Trophoblast cell (in vitro differentiated cells and primary cell): ENCODE measurements at regions not wholly inside any gene's neighbourhood (a gene's known extent, or its start where the extent isn't known, plus 50 kb on each side); places are given as distances from the start of the nearest gene placed in this dataset.

Source experiments
- DNase-seq, 2 donors: peaks; one replicate each; pipeline ENCODE4 v3.0.0-alpha.2; 2016
- H2AFZ ChIP-seq: 2 replicates; pipeline ENCODE4 v1.6.1; 2013; ENCODE audit warnings: low read length, moderate library complexity, mild to moderate bottlenecking; ENCODE audit not compliant: insufficient read depth, poor library complexity
- H2AK5ac ChIP-seq: 2 replicates; pipeline ENCODE4 v1.6.1; 2013; ENCODE audit warnings: mild to moderate bottlenecking, low read length
- H2BK120ac ChIP-seq: 2 replicates; pipeline ENCODE4 v1.6.1; 2013; ENCODE audit warnings: low read length, mild to moderate bottlenecking, moderate library complexity; ENCODE audit not compliant: insufficient read depth, poor library complexity
- H2BK12ac ChIP-seq: 2 replicates; pipeline ENCODE4 v1.6.1; 2013; ENCODE audit warnings: mild to moderate bottlenecking, low read length, moderate library complexity
- H2BK5ac ChIP-seq: 2 replicates; pipeline ENCODE4 v1.6.1; 2013; ENCODE audit warnings: low read length, low read depth, moderate library complexity, mild to moderate bottlenecking; ENCODE audit not compliant: poor library complexity
- H3K14ac ChIP-seq: 2 replicates; pipeline ENCODE4 v1.6.1; 2013; ENCODE audit warnings: mild to moderate bottlenecking, low read length
- H3K18ac ChIP-seq: 2 replicates; pipeline ENCODE4 v1.6.1; 2013; ENCODE audit warnings: mild to moderate bottlenecking, low read length
- H3K23ac ChIP-seq: 2 replicates; pipeline ENCODE4 v1.6.1; 2013; ENCODE audit warnings: low read length
- H3K27ac ChIP-seq: 2 replicates; pipeline ENCODE4 v1.5.1; 2013; ENCODE audit warnings: low read depth, mild to moderate bottlenecking, inconsistent platforms, low read length, moderate library complexity
- H3K27me3 ChIP-seq: 2 replicates; pipeline ENCODE4 v1.6.1; 2013; ENCODE audit warnings: inconsistent platforms, mild to moderate bottlenecking, low read length, moderate library complexity; ENCODE audit not compliant: insufficient read depth
- H3K36me3 ChIP-seq, 2 experiments: 1 replicate in 1 of 2; 2 replicates in 1 of 2; pipeline ENCODE4 v1.6.1; 2013; ENCODE audit warnings: low read length in 2 of 2, mild to moderate bottlenecking in 2 of 2, moderate library complexity in 1 of 2; ENCODE audit not compliant: insufficient read depth in 2 of 2, control insufficient read depth in 1 of 2
- H3K4ac ChIP-seq: 2 replicates; pipeline ENCODE4 v1.6.1; 2013; ENCODE audit warnings: low read depth, mild to moderate bottlenecking, low read length, moderate library complexity
- H3K4me1 ChIP-seq, 2 experiments: 1 replicate in 1 of 2; 2 replicates in 1 of 2; pipeline ENCODE4 v1.6.1; 2013; ENCODE audit warnings: low read length in 2 of 2, mild to moderate bottlenecking in 2 of 2, moderate library complexity in 1 of 2; ENCODE audit not compliant: insufficient read depth in 2 of 2, control insufficient read depth in 1 of 2
- H3K4me2 ChIP-seq: 2 replicates; pipeline ENCODE4 v1.6.1; 2013; ENCODE audit warnings: inconsistent platforms, mild to moderate bottlenecking, low read length, moderate library complexity
- H3K4me3 ChIP-seq: 2 replicates; pipeline ENCODE4 v1.5.1; 2013; ENCODE audit warnings: mild to moderate bottlenecking, low read depth, low read length, inconsistent platforms
- H3K79me1 ChIP-seq: one replicate; pipeline ENCODE4 v1.6.1; 2013; ENCODE audit warnings: low read length
- H3K79me2 ChIP-seq: 2 replicates; pipeline ENCODE4 v1.6.1; 2013; ENCODE audit warnings: low read length, mild to moderate bottlenecking; ENCODE audit not compliant: control insufficient read depth, insufficient read depth, poor library complexity
- H3K9ac ChIP-seq: 2 replicates; pipeline ENCODE4 v1.6.1; 2013; ENCODE audit warnings: mild to moderate bottlenecking, low read length
- H3K9me3 ChIP-seq: 2 replicates; pipeline ENCODE4 v1.6.1; 2013; ENCODE audit warnings: low read depth, mild to moderate bottlenecking, control low read depth, inconsistent platforms, low read length; ENCODE audit not compliant: insufficient read depth
- H4K12ac ChIP-seq: 2 replicates; pipeline ENCODE4 v1.6.1; 2013; ENCODE audit warnings: low read depth, mild to moderate bottlenecking, low read length, moderate library complexity
- H4K8ac ChIP-seq: 2 replicates; pipeline ENCODE4 v1.6.1; 2013; ENCODE audit warnings: low read depth, mild to moderate bottlenecking, low read length, moderate library complexity
- H4K91ac ChIP-seq: one replicate; pipeline ENCODE4 v1.6.1; 2013; ENCODE audit warnings: low read depth, mild to moderate bottlenecking, low read length, moderate library complexity
- WGBS: extraction: QIAGEN DNeasy Blood & Tissue Kit; methylation state at CpG from one replicate; pipeline ENCODE4 v1.1.7; 2013; ENCODE audit warnings: missing lambda C conversion rate; ENCODE audit not compliant: insufficient read length, insufficient coverage; ENCODE audit errors: extremely low coverage; 5-methylcytosine and 5-hydroxymethylcytosine counted together

DNA sequence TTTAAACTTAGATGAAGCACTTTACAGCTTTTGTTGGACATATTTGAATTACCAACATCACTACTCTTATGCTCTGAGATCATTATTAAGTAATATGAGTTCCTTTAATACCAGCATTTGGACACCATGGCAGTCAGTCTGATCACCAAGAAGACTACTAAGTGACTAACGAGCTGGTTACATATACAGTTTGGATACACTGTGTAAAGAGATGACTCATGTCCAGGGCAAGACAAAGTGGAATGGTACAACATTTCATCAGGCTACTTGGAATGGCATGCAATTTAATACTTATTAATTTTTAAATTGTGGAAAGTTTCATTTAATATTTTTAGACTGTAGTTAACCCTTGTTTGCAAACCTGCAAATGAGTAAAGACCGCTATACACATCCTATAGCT is 237.4 kb upstream of the PRDM9 start:
- no peak overlapping the region for H2BK12ac ChIP-seq
- no peak overlapping the region for H2BK120ac ChIP-seq
- no peaks in the 10 kb centered on the region for H3K27me3 ChIP-seq
- no peak overlapping the region for H4K12ac ChIP-seq
- H3K36me3 ChIP-seq, result no peaks in the 10 kb centered on the region
- H4K91ac ChIP-seq, result no peak overlapping the region
- no peak overlapping the region for H3K23ac ChIP-seq
- H4K8ac ChIP-seq, result no peak overlapping the region
- H3K4me3 ChIP-seq, result no peak overlapping the region
- no peak overlapping the region for H2BK5ac ChIP-seq
- no peaks in the 10 kb centered on the region for H3K79me1 ChIP-seq
- H3K4me2 ChIP-seq, result no peak overlapping the region
- no peaks in the 10 kb centered on the region for H3K4me1 ChIP-seq
- H3K27ac ChIP-seq, result no peak overlapping the region
- H3K18ac ChIP-seq, result no peak overlapping the region
- H3K79me2 ChIP-seq, result no peaks in the 10 kb centered on the region
- no peak overlapping the region for H3K4ac ChIP-seq
- no peak overlapping the region for H3K14ac ChIP-seq
- H2AK5ac ChIP-seq, result no peak overlapping the region
- no peak overlapping the region for H2AFZ ChIP-seq
- no peak for DNase-seq
- no CpG with 5 or more reads among the region's 2 CpGs for WGBS
- no peaks in the 10 kb centered on the region for H3K9me3 ChIP-seq
- H3K9ac ChIP-seq, result no peak overlapping the region

DNA sequence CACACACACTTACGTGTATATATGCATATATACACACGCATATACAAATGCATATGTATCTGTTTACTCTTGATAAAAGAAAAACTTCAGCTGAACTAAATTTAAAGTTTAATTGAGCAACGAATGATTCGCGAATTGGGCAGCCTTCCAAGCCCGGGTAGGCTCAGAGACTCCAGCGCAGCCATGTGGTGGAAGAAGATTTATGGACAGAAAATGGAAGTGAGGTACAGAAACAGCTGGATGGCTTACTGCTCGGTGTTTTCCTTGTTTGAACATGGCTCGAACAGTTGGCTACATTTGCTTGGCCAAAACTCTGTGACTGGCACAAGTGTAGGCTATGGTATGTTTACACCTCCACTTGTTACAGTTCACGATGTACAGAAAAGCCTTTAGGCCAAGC is 239.3 kb upstream of the PRDM9 start:
- Histone ChIP-seq H2AFZ (no peak overlapping the region), H3K4me2 (no peak overlapping the region), H2BK12ac (no peak overlapping the region), H3K18ac (no peak overlapping the region), H3K9me3 (no peaks in the 10 kb centered on the region), H3K9ac (no peak overlapping the region), H3K4me3 (no peak overlapping the region), H2BK120ac (no peak overlapping the region), H4K91ac (no peak overlapping the region), H3K27ac (no peak overlapping the region), H4K12ac (no peak overlapping the region), H3K79me2 (no peaks in the 10 kb centered on the region), H3K36me3 (no peaks in the 10 kb centered on the region), H2BK5ac (no peak overlapping the region), H3K4ac (no peak overlapping the region), H3K14ac (no peak overlapping the region), H3K4me1 (no peaks in the 10 kb centered on the region), H2AK5ac (no peak overlapping the region), H3K27me3 (no peaks in the 10 kb centered on the region), H3K79me1 (no peaks in the 10 kb centered on the region), H4K8ac (no peak overlapping the region), H3K23ac (no peak overlapping the region)
- WGBS, result no CpG with 5 or more reads among the region's 10 CpGs
- DNase-seq, result no peak

DNA sequence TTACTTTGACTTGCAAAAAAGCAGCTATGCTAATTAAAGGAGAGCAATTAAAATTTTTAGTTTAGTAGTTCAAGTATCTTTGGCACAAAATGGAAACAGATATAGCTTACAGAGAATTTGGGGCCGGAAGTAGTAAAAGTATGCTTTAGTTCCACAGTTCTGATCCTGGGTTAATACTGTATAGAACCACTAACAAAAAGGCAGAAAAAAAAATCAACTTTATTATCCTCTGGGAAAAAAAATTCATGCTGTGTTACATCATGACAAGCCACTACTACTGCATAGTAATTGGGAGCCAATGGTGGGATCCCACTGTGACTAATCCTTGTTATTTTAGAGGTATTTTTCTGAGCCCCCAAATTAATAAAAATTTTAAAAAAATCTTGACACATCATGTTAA is 246.8 kb upstream of the PRDM9 start:
- Histone ChIP-seq H4K8ac (no peak overlapping the region), H3K27me3 (no peaks in the 10 kb centered on the region), H2BK12ac (no peak overlapping the region), H3K36me3 (no peaks in the 10 kb centered on the region), H2BK120ac (no peak overlapping the region), H3K4me3 (no peak overlapping the region), H3K79me2 (no peaks in the 10 kb centered on the region), H2AFZ (no peak overlapping the region), H3K18ac (no peak overlapping the region), H3K14ac (no peak overlapping the region), H4K12ac (no peak overlapping the region), H3K9me3 (no peaks in the 10 kb centered on the region), H2BK5ac (no peak overlapping the region), H3K23ac (no peak overlapping the region), H3K4me2 (no peak overlapping the region), H3K4ac (no peak overlapping the region), H2AK5ac (no peak overlapping the region), H3K79me1 (no peaks in the 10 kb centered on the region), H3K4me1 (no peaks in the 10 kb centered on the region), H3K27ac (no peak overlapping the region), H3K9ac (no peak overlapping the region), H4K91ac (no peak overlapping the region)
- DNase-seq, result no peak
- WGBS, result no CpG with 5 or more reads among the region's 1 CpG

DNA sequence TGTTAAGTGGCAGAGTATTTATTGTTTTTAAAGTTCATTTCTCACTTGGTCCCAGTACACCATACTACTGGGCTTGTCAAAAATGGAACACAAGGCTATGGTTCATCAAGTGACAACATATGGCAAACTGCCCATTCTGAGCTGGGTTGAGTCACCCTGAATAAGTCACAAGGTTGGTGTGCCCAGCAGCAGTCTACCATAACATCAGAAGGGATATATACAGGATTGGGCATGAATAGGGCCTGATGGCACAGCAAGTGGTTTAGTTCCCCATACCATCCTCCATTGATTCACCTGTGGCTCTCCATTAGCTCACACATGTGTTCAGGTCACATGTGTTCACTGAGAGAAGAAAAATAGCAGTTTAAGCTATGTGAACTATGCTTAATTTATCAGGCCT is 249.8 kb upstream of the PRDM9 start:
- H3K23ac ChIP-seq, result peak overlapping the region; percentile 44
- no peak overlapping the region for H3K4ac ChIP-seq
- H3K4me3 ChIP-seq, result no peak overlapping the region
- no peak overlapping the region for H3K4me2 ChIP-seq
- H3K9ac ChIP-seq, result no peak overlapping the region
- no peak overlapping the region for H2BK5ac ChIP-seq
- H3K18ac ChIP-seq, result no peak overlapping the region
- no peak overlapping the region for H2BK120ac ChIP-seq
- no peaks in the 10 kb centered on the region for H3K27me3 ChIP-seq
- no peak overlapping the region for H3K14ac ChIP-seq
- no peaks in the 10 kb centered on the region for H3K79me1 ChIP-seq
- no peak overlapping the region for H3K27ac ChIP-seq
- H3K36me3 ChIP-seq, result no peaks in the 10 kb centered on the region
- no peaks in the 10 kb centered on the region for H3K4me1 ChIP-seq
- H3K79me2 ChIP-seq, result no peaks in the 10 kb centered on the region
- no peak overlapping the region for H2BK12ac ChIP-seq
- no peak for DNase-seq
- H2AFZ ChIP-seq, result no peak overlapping the region
- no peak overlapping the region for H4K12ac ChIP-seq
- no peaks in the 10 kb centered on the region for H3K9me3 ChIP-seq
- H4K91ac ChIP-seq, result no peak overlapping the region
- H4K8ac ChIP-seq, result no peak overlapping the region
- H2AK5ac ChIP-seq, result no peak overlapping the region
